Stimulated activated CD8-positive, alpha-beta memory T cell treated with anti-CD3 and anti-CD28 coated beads, Interleukin-2, amount 100 ng/mL, for 48 hours (primary cell): ENCODE measurements at regions not wholly inside any gene's neighbourhood (a gene's known extent, or its start where the extent isn't known, plus 50 kb on each side); places are given as distances from the start of the nearest gene placed in this dataset.

Experiments used
- DNase-seq, 2 donors: peaks; one replicate each; pipeline ENCODE4 v3.0.0-alpha.2; 2020; ENCODE audit warnings: low read depth in 2 of 2

DNA sequence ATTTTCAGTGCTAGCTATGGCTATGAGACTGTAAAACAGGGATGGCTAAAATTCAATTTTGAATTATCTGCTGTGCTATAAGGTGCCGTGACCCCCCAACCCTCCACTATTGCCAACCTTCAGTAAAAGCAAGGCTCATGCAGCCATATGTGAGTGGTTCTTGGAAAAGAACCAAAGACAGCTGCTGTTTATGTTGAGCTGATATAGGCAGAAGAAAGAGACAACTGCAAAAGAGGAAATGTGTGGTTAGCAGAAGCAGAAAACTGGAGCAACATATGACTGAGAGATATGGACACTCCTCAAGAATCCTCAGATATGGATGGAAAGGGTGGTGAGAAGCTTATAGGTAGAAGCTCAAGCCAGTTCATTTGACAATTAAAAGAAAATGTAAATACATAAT, 200.3 kb downstream of the TLE1 start:
- no peak for DNase-seq

- DNase-seq: no peak
These were observed 208.3 kb downstream of the TLE1 start for GRCh38 chr9:81480828-81481604.

DNA sequence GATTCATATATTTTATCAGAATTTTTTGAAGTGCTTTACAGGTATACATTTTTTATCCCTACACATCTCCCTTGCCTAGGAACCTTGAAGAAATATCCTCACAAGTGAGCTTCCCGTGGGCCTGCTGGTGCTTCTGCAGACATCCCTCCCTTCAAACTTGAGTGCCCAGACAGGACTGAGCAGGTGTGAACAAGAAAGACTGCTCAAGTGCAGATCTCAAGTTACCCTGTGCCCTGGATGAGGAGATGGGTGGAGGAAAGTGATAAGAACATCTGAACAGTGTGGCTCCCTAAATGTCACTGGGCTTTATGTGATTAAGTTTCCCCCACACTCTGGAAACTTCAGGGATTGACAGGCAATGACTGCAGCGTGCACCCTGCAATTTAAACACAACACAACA, 209.8 kb downstream of the TLE1 start:
- DNase-seq: no peak

- no peak for DNase-seq
These were observed 211.7 kb downstream of the TLE1 start for GRCh38 chr9:81477669-81478068.

DNA sequence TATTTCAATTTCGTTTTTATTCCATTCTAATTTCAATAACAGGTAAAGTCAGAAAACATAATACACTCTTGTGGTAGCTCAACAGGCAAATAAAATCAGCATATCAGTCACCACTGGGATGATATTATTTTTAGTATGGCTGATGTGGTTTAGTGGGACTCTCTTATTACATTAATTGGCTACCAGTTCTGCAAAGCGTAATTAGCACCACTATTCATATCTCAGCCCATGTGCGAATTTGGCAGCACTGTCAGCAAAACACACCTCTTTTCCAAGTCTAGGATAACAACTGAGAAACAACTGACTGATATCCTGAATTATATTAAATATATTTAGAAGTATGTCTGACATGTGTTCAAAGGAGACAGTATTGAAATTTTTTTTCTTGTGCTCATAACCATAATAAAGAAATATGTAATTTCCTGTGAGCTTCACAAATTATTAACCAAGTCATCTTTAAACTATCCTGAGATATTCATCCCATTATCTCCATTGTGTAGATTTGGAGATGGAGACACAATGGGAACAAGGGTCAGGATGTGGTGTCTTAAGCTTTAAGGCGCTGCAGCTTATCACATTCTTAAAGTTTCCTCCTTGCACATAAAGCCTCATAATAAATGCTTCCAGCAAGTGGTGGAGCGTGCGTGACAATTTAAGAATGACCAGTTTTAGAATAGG, 212.4 kb downstream of the TLE1 start:
- DNase-seq: no peak

GRCh38 chr9:81474792-81475191, 214.6 kb downstream of the TLE1 start:
- DNase-seq: no peak

GRCh38 chr9:81474125-81474524, 215.2 kb downstream of the TLE1 start:
- DNase-seq: no peak

DNA sequence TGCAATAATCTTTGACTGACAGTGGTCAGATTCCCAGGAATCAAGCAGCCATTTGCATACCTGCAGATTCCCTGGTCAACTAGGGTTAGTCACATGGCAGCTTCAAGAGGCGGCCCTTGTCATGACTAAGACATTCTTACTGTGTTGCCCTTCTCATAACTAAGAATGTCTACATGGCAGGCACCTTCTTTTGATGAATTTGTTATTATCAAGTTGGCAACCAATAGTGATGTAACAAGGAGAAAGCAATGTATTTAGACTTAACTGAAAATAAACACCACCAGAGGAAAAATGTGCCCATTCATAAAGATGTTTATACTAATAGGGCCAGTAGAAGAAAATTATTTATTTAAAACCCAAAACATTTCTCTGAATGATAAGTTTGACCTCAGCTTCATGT, 215.6 kb downstream of the TLE1 start:
- DNase-seq: no peak

DNA sequence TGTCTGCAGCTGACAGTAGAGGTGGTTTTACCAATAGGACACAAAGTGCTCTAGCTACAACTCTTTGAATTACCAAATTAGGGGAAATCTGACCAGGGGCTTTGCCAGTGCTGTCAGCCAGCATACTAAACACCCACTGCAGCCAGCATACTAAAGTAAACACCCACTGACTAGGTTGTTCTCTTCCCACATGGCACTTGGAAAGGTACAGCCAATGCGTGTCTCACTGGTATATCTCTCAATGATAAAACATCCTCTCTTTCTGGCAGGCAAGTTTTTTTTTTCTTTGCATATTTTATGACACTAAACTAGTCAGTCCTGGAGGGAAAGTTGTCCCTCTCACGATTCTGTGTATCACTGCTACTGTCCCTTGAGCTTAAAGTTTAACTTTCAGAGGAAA, 216.1 kb downstream of the TLE1 start:
- no peak for DNase-seq

GRCh38 chr9:81472701-81473100, 216.6 kb downstream of the TLE1 start:
- DNase-seq: no peak

DNA sequence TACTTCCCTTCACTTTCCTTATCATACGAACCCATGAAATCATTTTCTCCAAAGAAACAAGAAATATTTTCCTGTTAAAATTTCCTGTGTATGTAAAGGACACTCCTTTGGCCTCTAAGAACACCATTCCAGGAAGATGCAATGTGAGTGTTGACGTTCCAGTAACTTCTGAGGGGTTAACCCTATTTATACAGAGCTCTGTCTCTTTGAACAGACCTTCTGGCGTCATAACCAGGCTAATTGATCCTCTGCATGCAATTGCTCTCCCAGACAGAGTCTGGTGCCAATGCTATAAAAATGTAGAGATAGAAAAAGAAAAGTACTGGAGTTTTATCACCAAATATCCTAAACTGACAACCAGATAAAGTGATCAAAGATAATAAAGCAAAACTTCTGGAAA, 218.5 kb downstream of the TLE1 start:
- DNase-seq: no peak

GRCh38 chr9:81468084-81468595, 221.2 kb downstream of the TLE1 start:
- DNase-seq: no peak

DNA sequence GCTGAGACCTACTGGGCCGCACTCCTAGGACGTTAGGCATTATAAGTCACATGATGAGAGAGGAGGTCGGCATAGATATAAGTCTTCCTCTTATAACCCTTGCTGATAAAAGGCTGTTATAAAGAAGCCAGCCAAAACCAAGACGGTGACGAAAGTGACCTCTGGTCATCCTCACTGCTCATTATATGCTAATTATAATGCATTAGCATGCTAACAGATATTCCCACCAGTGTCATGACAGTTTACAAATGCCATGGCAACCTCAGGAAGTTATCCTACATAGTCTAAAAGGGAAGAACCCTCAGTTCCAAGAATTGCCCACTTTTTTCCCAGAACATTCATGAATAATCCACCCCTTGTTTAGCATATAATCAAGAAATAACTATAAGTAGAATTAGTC, 222.4 kb downstream of the TLE1 start:
- no peak for DNase-seq

- DNase-seq: no peak
These were observed 223.8 kb downstream of the TLE1 start for GRCh38 chr9:81465468-81466011.

DNA sequence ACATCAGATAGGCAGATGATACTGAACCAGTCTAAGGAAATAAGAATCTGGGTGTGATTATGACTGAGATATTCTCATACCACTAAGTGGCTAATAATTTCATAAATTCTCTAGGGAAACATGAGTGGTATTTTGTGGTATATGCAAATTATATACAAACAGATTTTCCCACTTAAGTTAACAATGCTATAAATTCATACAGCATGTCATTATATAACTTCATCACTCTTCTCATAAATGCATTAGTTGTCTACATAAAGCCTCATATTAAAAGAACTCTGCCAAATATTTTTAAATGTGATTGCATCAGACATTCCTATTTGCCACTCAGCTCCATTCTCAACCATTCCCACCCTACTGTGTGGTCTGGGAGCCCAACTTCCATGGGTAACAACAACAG, 226.5 kb downstream of the TLE1 start:
- no peak for DNase-seq

DNA sequence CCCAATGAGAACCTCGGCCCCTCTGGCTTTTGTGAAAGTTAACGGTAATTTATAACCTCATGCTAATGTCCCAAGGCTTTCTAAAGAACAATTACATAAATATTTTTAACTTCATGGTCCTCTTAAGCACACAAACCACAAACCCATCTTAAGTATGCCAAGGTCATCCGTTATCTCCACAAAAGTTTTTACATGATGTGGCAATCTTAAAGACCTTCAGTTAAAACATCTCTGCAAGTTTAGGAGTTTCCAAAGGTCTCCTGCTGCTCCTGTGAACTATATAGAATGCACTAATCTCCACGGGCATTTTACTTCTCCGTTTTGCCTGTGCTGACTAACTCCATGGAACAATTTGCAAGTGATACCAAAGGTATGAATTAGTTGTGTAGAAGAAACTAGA, 228.2 kb downstream of the TLE1 start:
- DNase-seq: no peak

DNA sequence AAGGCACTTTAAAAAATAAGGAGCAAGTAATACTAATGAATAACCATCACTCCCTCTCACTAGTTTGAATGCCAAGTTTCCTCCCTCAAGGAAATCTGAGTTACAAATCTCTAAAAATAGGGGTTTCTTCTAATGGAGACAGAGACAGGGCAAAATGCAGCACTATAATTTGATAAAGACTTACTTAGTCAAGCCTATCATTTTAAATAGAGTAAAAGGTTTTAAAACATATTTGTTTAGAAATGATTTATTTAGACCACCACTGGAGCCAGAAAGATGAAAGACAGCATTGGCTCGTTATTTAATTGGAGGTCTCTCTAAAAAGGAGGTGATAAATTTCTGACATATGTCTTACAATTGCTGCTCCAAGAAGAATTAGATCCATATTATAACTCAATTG, 228.7 kb downstream of the TLE1 start:
- no peak for DNase-seq

DNA sequence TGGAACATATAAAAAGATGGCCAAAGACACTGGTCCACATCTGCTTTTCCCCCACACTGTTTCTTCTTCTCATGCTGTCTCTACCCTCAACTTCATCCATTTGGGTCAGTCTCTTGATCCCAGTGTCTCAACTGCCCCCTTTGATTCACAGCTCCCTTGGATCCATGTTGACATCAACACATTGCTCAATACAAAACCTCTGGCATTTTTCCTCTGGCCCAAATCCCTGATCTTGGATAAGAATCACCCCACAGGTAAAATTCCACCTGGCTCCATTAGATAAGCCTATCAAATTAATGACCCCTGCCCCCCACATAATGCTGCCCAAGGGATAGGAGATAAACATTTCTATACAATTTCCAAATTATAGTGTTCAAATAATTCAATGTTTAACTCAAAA, 229.8 kb downstream of the TLE1 start:
- no peak for DNase-seq

- no peak for DNase-seq
These were observed 232.8 kb downstream of the TLE1 start for GRCh38 chr9:81456431-81457006.

GRCh38 chr9:81455462-81456219, 233.7 kb downstream of the TLE1 start:
- no peak for DNase-seq

GRCh38 chr9:81445331-81445921, 243.9 kb downstream of the TLE1 start:
- no peak for DNase-seq

DNA sequence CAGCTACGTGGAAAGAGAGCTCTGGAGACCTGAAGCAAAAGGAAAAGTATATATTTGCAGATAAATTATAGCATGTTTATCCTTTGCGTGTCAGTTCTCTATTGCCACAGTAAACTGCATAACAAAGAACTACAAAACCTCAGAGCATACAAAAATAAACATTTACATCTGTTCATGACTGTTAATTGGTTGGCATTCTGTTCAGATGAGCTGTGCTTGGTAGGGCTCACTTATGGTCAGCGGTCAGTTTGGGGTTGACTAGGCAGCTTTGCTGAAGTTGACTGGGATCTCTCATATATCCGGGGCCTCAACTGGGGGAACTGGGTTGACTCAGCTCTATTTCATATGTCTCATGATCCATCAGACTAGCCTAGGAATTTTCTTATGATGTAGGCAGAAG, 257.7 kb downstream of the TLE1 start:
- no peak for DNase-seq
